GF-D8 (cell line): ENCODE measurements at regions not wholly inside any gene's neighbourhood (a gene's known extent, or its start where the extent isn't known, plus 50 kb on each side); places are given as distances from the start of the nearest gene placed in this dataset.

Experiments used
- DNase-seq: peaks from one replicate; lab custom pipeline; 2025; lab: John Stamatoyannopoulos, UW

DNA sequence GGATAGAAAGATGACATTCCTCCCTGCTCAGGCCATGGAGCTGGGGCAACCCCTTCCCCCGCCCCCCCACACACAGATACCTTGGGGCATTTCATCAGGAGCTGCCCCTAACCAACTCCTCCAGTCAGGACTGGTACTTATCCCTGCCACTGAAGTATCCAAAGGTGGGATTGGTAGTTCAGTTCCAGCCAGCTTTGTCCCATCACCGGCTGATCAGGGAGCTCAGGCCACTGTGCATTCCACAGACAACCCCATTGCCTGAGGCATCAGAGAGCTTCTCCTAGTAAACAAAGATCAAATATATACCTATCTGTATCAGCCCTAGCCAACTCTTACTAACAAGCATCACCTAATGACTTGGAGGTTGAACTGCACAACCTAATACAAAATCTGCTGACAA is 218.2 kb upstream of the FMR1 start:
- DNase-seq, result no peak

DNA sequence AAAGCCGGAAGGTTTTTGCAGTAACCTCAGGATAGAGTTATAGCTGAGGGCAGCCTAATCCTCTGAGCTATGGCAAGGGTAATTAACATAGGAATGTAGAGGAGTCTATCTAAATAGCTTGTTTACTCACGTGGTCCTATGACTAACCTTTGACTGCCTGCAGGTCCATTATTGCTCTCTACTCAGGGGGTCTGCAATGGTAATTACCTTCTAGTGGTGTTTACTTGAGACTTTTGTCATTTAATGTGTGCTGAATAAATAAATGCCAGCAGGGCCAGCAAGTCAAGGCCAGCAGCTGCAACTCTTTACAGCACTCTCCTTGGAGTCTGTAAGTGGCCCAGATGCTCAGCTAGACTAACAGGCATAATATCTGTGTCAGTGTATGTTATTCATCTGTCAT is 212.7 kb upstream of the FMR1 start:
- no peak for DNase-seq

DNA sequence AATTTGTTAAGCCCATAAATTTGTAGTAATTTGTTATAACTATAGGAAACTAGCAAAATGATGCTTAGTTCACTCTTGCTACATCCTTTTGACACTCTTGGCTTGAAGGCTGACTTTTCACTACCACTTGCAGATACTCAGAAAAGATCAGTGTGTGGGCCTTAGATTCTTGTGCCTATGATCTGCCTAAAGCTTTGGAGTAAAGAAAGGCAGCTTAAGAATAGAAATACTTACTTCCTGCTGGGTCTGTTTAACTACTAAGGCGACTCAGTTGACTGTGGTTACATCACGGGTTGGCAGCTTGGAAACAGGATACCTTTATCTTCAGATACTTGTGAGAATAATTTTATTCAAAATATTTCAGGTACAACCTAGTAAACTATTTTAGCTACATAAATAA is 201.4 kb upstream of the FMR1 start:
- DNase-seq, result no peak

DNA sequence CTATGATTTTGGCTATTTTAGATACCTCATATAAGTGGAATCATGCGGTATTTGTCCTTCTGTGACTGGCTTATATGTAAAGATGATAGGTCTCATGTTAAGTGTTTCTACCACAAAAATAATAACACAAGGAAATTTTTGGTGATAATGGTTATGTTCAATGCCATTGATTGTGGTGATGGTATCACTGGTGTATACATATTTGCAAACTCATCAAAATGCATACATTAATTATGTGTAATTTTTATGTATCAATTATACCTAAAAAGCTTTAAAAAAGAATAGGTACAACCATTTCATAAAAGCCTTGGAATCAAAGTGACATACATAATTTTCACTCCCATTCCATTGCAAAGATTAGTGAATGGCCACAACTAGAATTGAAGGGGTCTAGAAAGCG is 178.3 kb upstream of the FMR1 start:
- DNase-seq, result no peak

DNA sequence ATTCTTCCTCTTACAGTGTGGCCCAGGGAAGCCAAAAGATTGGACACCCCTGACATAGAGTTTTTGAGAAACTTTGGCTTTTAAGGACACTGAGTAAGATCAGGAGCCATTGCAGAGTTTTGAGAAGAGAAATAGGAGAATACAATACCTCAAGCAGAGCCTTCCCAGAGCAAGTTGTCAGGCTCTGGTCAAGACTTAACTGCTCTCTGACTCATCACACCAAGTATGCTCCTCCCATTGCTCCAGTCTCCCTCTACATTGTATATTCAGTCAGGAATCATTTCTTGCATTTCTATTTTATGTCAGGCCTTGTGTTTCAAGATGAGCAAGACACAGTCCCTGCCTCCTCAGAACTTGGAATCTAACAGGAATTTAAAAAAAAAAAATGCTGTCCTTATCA is 176.4 kb upstream of the FMR1 start:
- no peak for DNase-seq

DNA sequence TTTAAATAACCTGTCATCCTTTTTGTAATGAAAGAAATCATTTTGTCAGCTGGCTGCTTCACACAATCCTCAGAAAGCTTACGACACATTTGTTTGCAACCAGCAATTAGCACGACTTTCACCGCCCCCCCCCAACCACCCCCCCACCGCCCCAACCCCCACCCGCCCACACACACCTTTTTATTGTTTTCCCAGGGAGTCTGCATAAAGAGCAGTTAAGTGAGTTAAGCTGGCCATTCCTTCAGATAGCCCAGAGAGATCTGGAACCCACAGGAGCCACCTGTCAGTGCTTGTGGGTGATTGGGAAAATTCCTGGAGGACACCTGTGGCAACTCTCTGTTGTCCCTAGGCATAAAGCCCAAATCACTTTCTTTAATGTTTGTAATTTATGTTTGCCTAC is 175.7 kb upstream of the FMR1 start:
- no peak for DNase-seq

DNA sequence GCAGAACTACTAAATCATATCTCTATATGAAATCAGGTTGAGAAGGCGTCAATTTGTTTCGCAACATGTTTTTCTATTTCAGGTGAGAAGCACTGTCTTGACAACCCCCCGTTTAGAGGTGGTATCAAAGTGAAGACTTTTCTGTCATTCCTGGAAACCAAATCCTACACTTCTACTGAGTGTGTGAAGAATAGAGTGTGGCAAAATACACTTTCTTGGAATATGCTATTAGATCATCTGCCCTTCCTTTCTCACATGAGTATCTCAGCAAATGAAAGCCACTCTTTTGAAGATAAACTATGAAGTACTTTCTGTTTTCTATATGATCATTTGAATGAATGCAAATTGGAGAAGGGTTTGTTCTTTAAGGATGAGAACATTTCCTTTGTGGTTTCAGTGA is 174.0 kb upstream of the FMR1 start:
- DNase-seq, result no peak

DNA sequence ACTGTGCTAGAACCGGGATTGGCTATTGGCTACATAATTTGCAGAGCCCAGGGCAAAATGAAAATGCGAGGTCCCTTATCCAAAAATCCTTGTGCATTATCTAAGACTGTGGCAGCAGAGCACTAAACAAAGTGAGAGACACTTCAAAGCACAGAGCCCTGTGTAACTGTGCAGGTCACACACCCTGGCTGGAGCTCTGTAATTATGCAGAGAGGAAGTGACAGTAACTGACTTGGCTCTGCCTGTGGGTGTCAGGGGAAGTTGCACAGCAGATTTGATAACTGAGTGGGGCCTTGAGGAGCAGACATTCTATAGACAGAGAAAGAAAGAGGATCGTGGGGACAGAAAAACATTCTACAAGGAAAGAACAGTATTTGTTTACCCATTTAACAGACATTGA is 173.5 kb upstream of the FMR1 start:
- peak; percentile 38 for DNase-seq

DNA sequence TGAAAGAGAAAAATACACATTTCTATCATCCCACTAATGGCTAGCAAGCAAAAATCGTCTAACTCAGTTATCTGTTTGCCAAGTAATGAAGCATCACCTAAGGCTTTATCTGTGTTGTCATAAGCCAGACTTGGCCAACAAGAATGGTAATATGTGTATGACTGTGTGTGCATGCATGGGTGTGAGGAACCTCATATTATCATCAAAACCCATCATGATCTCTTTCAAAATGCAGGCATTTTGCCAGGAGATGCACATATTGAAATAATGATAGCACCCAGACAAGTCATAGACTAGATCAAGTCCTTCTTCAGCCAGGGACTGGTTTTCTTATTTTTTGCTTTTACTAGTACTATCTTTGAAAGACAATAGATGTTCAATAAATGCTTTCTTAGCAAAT is 172.5 kb upstream of the FMR1 start:
- DNase-seq, result no peak

DNA sequence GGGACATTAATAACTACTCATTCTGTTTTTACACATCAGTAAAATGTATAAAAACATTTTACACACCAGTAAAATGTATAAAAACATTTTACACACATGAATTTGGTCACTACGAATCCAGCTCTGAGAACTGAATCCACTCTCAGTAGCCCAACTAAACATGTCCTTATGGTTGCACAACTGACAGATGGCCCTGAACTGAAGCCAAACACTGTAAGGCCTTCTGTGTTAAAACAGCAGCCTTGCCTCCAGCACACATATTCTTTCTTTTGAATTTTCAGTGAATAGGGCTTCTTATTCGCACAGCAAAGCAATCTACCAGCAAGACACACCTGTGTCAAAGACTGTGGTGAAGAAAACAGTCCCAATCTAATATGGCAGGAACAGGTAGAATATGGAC is 169.9 kb upstream of the FMR1 start:
- no peak for DNase-seq

DNA sequence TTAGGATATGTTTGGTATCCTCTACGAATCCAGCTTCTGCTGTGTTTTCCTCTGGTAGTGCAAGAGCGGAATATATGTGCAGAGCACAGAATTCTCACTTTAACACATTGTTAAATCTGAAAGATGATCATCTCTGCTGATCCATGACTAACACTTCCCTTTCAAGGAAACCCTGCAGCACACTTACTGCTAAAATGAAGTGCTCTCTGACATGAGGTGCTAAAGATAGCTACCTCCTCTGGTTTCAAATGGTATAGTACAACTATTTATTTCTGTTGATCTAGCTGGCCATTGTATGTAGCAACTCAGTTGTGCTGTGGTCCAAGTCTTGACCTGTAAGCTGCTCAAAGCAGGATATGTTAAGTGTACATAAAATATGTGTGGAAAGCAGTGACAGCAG is 162.4 kb upstream of the FMR1 start:
- DNase-seq, result no peak

DNA sequence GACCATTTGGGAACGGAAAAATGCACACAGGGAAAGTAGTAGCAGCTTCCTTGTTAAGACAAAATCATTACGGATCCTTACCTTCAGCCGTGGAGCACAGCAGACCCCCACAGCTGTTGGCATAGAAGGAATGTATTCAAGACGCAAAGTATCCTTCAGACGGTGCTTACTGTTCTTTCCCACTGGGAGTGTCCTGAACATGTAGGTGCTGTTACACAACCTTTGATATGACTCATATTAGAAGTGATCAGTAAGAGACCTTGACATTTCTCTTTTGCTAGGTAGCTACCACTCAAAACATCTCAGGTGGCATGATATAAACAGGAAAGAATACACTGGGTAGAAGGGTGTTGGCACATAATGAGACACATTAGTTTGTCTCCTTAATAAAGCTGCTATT is 154.0 kb upstream of the FMR1 start:
- DNase-seq, result no peak

DNA sequence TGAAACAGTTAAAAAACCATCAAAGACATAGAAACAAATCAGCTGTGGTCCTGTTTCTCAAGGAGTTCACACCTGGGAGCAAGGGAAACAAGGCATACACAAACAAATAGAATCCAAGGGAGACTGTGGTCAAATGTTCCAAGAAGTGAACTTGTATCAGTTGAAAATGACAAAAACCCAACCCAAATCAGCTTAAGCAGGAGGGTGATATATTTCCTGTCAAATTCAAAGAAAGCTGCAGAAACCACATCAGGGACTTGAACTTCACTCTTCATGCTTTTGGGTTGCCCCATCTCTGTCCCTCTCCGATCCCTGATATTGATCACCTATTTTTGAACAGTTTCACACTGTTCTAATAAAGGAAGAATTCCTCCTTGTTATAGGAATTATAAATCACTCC is 148.6 kb upstream of the FMR1 start:
- no peak for DNase-seq

DNA sequence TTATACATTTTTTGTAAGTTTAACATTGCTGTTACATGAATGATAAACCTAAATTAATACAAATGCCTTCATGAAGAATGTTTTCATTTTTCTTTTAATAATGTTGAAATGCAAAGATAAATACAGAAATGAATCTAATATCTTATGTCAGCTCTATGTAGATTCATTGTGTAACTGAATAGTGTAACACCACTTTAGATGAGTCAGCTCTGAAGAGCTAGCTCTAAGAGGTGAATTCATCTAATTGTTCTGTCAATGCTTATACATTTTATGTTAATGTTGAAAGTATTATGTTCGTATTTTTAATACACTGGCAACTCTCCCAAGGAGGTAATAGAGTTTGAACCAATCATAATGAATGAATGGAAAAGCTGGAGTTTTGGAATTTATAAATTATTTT is 146.9 kb upstream of the FMR1 start:
- no peak for DNase-seq

DNA sequence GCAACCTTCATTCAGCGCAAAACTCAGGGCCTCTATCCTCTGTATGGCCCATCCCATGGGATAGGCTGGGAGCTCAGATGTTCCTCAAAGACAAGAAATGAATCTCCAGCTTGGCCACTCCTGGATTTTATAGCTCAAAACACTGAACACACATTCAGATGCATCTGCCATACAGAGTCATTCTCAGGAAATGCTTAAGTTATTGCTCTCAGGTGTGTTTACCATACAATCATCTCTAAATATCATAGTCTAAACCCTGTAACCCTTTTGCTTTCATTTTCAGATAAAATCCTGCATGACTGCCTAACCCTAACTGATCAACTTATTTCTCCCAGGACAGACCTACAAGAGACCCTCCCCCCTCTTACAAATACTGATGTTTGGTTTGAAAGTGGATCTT is 140.9 kb upstream of the FMR1 start:
- no peak for DNase-seq

DNA sequence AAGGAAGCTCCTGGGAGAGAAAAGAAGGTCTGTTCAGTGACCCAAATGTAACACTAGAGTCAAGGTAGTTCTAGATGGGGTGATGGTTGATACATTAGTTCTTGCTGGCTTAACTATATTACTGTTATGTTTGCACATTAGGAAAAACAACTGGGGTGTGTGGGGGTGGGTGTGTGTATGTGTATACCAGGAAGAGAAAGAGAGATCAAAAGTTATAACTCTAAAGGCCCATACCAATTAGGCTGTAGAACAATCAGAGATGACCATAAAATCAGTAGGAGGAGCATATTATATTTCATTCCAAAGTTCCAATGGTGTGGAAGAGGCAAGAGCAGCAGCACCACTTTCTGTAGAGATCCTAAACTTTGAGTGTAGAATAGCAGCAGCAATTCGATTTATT is 134.7 kb upstream of the FMR1 start:
- DNase-seq, result no peak

DNA sequence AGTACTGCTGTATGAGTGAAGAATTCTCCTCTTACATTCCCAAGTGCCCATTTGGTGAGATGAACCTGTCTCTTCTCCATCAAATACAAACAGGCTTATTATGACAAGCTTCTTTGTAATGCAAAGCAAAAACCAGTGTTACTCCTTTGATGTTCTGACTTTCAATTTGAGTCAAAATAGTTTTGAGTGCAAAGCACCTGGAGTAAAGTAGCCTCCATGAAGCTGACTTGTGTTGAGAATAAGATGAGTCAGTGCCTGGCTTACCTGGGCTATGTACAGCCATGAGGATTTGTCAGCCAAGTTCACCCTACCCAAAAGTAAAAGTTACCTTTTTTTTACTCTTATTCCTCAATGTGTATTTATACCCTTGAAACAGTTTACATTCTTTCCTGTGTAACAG is 132.5 kb upstream of the FMR1 start:
- no peak for DNase-seq

DNA sequence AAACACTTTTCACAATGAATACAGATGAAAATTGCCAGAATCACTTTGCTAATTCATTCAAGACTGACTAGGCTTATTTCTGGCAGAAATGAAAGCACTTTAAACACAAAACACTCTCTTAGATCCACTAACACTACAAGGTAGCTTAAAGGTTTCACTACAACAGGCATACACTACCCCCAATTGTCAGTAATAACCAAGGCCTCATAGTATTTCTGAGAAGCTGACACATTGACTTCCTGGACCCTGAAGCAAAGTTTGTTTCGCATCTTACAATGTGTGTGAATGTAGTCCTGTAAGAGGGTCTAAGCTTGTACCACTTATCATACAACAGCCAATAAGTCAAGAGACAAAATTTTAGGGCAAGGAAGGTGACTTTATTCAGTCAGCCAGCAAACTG is 129.9 kb upstream of the FMR1 start:
- no peak for DNase-seq

DNA sequence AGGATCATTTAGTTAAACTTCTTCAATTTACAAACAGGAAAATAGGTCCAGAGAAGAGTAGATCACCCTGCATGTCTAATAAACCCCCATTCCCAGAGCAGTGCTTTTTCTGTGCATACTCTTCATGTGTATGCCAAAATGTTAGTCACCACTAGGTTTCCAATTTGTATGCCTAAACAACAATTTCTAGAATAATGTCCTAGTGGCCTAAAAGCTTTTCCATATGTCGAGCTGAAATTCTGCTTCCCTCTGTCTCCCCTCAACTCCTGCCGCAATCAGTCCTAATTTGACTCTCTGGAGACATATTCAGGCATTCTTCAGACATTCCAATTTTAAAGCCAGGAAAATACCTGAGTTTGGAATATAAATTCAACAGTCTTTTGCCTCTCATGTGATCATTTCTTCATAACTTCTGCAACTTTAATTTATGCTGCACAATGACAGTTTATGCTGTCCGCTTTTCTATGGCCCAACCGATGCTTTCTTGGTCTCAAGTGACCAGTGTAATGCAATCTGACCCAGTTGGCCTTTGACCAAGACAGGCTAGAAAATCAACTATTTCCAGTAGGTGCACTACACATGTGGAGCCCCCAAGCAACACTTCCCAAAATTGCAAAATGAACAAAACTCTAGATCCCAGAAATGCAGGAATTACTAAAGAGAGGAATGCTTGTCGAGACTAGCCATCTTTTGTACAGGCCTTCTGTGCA is 122.9 kb upstream of the FMR1 start:
- DNase-seq, result no peak

DNA sequence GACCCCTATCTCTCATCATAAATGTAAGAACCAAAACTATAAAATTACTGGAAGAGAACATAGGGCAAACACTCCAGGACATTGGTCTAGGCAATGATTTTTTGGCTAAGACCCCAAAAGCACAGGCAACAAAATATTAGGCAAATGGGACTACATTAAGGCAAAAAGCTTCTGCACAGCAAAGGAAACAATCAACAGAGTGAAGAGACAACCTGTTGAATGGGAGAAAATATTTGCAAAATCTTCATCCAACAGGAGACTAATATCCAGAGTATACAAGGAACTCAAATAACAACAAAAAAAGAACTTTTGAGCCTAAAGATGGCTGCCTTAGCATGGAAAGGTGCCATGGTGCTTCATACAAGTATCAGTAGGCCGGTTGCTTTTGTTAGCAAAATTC is 111.1 kb upstream of the FMR1 start:
- DNase-seq, result no peak

DNA sequence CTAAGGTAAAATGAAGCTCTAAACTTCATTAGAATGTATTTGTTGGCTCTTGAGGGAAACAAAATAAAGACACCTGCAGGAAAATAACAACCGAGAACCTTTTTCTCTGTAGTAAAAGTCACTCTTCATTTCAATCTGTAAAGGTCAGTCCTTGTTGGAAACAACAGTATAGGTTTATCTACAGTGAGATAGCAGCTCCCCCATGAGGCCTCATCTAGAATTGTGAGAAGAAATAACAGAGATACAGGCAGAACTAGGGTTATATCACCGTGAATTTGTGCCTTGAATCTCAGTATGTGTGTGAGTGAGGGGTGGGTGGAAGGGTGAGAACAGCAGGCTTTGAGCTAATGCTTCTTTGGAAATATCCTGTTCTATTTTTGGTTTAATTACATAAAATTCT is 107.8 kb upstream of the FMR1 start:
- no peak for DNase-seq

DNA sequence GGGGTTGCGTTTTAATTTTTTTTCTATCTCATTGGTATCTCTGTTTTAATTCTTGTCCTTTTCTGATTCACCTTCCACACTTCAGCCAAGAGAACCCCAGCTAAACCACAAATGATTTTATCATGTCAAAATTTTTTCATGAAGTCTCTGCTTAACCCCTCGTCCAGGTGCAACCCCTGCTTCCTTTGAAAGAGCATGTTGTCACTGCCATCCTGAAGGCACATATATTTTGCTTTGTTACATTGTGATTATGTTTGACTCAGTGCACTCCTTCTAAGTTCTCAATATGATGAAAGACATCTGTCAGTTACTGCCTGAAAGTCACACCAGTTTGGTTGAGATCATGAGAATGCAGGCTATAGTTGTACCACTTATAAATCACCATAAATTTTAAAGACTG is 99.9 kb upstream of the FMR1 start:
- no peak for DNase-seq

DNA sequence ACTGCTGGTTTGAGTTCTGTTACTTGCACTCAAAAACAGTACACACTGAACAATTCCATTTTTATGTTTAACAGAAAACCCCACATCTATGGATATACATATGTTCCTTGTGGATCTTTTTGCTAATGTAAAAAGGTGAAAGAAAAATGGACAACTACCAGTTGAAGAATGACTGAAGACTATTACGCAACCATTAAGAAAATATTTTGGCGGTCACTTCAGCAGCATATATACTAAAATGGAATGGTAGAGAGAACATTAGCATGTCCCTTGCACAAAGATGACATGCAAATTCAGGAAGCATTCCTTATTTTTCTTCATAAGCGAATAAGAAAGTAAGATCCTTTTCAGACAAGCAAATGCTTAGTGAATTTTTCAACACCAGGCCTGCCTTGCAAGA is 84.6 kb upstream of the FMR1 start:
- DNase-seq, result no peak

DNA sequence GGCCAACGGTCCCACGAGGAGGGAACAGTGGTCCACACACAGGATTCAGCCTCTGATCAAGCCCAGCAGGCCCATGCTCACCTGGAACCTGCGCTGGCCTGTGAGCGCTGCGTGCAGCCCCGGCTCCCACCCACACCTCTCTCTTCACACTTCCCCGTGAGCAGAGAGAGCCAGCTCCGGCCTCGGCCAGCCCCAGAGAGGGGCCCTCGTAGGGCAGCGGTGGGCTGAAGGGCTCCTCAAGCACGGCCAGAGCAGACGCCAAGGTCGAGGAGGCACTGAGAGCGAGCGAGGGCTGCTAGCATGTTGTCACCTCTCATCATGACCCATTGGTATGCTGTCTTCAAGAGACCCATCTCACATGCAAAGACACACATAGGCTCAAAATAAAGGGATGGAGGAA is 83.0 kb upstream of the FMR1 start:
- DNase-seq, result no peak
